Ovary (tissue), 7 donors: ENCODE measurements at regions not wholly inside any gene's neighbourhood (a gene's known extent, or its start where the extent isn't known, plus 50 kb on each side); places are given as distances from the start of the nearest gene placed in this dataset.

ENCODE experiments used
- DNase-seq, 5 donors: peaks; one replicate each; pipeline ENCODE4 v3.0.0-alpha.2; 2019 to 2020
- H3K27ac ChIP-seq, 2 donors: fragments of 200-600 bp; one replicate each; pipeline versions ENCODE4 v1.5.1 to v1.8.0; 2019 to 2022
- H3K27me3 ChIP-seq: fragments of 200-600 bp; one replicate; pipeline ENCODE4 v1.8.0; 2022
- H3K36me3 ChIP-seq: fragments of 200-600 bp; sonication (generic); one replicate; pipeline ENCODE4 v1.5.1; 2019
- H3K4me1 ChIP-seq: one replicate; pipeline ENCODE4 v1.8.1; 2013; ENCODE audit warnings: mild to moderate bottlenecking, moderate library complexity; ENCODE audit not compliant: insufficient read depth
- H3K4me3 ChIP-seq: fragments of 200-600 bp; sonication (generic); one replicate; pipeline ENCODE4 v1.5.1; 2017
- H3K9me3 ChIP-seq, 2 donors: fragments of 200-600 bp in 1 of 2; sonication (generic) in 1 of 2; one replicate each; pipeline versions ENCODE4 v1.5.1 to v1.8.1; 2013 to 2019; ENCODE audit warnings: mild to moderate bottlenecking in 1 of 2, moderate library complexity in 1 of 2
- EP300 ChIP-seq: sonication (generic); formaldehyde crosslinking; IDR thresholded peaks from one replicate; pipeline ENCODE4 v1.6.1; 2017; ENCODE audit warnings: antibody characterized with exemption
- POLR2A ChIP-seq: fragments of 450-650 bp; IDR thresholded peaks from one replicate; pipeline ENCODE4 v1.6.1; 2017; ENCODE audit warnings: antibody characterized with exemption, mild to moderate bottlenecking, moderate library complexity
- WGBS, 3 donors: extraction: QIAGEN DNeasy Blood & Tissue Kit in 1 of 3; methylation state at CpG; one replicate each; pipeline versions ENCODE4 v1.1.5 to v1.1.7; 2013 to 2017; 5-methylcytosine and 5-hydroxymethylcytosine counted together
- intact Hi-C, 4 donors: fragments of 100-400 bp; cut with DNase I; formaldehyde crosslinking; loops; one replicate each; pipeline versions ENCODE4 v1.11.0 to v1.15.1; 2022 to 2023
- TF ChIP-seq, protein P1 (sequence below), 3 donors: fragments of 450-650 bp in 2 of 3; fragments of 200-600 bp in 1 of 3; IDR thresholded peaks; one replicate each; pipeline versions ENCODE4 v1.5.1 to v1.8.0; 2016 to 2022; ENCODE audit warnings: antibody characterized with exemption in 3 of 3, mild to moderate bottlenecking in 1 of 3
- donor health status: DM: no; HTN: no; CAD: no; lungs with moderate emphysema.
- donor health status: DM: no; HTN: no; CAD: no.
- donor health status: Bipolar disorder and iron deficiency.
- donor health status: DM: no; HTN: no; CAD: no.
- donor health status: DM: yes; HTN: yes; CAD: no.

GRCh38 chr20:11344939-11345338 is 572.8 kb upstream of the BTBD3 start:
- TF ChIP-seq EP300 = no peak
- TF ChIP-seq POLR2A = no peak
- TF ChIP-seq, protein P1, sequence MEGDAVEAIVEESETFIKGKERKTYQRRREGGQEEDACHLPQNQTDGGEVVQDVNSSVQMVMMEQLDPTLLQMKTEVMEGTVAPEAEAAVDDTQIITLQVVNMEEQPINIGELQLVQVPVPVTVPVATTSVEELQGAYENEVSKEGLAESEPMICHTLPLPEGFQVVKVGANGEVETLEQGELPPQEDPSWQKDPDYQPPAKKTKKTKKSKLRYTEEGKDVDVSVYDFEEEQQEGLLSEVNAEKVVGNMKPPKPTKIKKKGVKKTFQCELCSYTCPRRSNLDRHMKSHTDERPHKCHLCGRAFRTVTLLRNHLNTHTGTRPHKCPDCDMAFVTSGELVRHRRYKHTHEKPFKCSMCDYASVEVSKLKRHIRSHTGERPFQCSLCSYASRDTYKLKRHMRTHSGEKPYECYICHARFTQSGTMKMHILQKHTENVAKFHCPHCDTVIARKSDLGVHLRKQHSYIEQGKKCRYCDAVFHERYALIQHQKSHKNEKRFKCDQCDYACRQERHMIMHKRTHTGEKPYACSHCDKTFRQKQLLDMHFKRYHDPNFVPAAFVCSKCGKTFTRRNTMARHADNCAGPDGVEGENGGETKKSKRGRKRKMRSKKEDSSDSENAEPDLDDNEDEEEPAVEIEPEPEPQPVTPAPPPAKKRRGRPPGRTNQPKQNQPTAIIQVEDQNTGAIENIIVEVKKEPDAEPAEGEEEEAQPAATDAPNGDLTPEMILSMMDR (IDR thresholded peaks at IDR 0.05) = no peak

GRCh38 chr20:11347738-11348137 is 570.0 kb upstream of the BTBD3 start:
- no peaks in the 10 kb centered on the region for H3K9me3 ChIP-seq
- H3K4me3 ChIP-seq = no peak overlapping the region
- 54 to 65% (median 60%) methylated on average over 4 of the region's 4 CpGs for WGBS, 3 donors
- no peaks in the 10 kb centered on the region for H3K27me3 ChIP-seq
- no peak for DNase-seq
- no peaks in the 10 kb centered on the region for H3K4me1 ChIP-seq
- H3K36me3 ChIP-seq = no peaks in the 10 kb centered on the region
- H3K27ac ChIP-seq = no peak overlapping the region
- no peak for TF ChIP-seq POLR2A
- TF ChIP-seq EP300 = no peak
- TF ChIP-seq, protein P1 (IDR thresholded peaks at IDR 0.05) = no peak
- intact Hi-C loops = no loop called here

More at GRCh38 chr20:11344939-11345338, 572.8 kb upstream of the BTBD3 start:
- no peaks in the 10 kb centered on the region for H3K36me3 ChIP-seq
- DNase-seq = no peak
- H3K9me3 ChIP-seq = no peaks in the 10 kb centered on the region
- no peak overlapping the region for H3K27ac ChIP-seq
- H3K4me1 ChIP-seq = no peaks in the 10 kb centered on the region
- no peaks in the 10 kb centered on the region for H3K27me3 ChIP-seq
- intact Hi-C loops = no loop called here
- H3K4me3 ChIP-seq = no peak overlapping the region

GRCh38 chr20:11350126-11351005 is 567.3 kb upstream of the BTBD3 start:
- intact Hi-C loops = no loop called here
- no peak for DNase-seq
- no peaks in the 10 kb centered on the region for H3K9me3 ChIP-seq
- no peak overlapping the region for H3K27ac ChIP-seq
- H3K4me3 ChIP-seq = no peak overlapping the region
- H3K36me3 ChIP-seq = no peaks in the 10 kb centered on the region
- 76 to 85% (median 76%) methylated on average over 7 of the region's 7 CpGs for WGBS, 3 donors
- TF ChIP-seq, protein P1 (IDR thresholded peaks at IDR 0.05) = no peak
- no peak for TF ChIP-seq POLR2A
- no peak for TF ChIP-seq EP300
- H3K27me3 ChIP-seq = no peaks in the 10 kb centered on the region
- no peaks in the 10 kb centered on the region for H3K4me1 ChIP-seq

DNA sequence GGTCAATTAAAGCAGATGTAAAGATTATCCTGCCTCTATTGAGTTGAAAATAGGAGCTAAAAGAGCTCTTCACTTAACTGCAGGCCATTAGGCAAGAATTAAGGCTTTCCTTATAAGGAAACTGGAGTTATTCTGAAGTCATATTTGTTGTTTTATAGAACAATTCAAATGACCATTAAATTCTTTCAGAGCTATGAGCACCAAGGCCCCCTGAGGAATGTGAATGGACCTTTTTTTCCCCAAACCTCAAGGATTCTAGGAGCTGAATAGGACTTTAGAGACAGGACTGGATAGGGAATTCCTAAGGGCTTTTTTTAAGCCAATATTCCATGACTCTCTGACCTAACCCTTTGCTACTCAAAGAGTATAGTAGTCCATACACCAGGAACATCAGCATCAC is 565.7 kb upstream of the BTBD3 start:
- Histone ChIP-seq H3K27ac (no peak overlapping the region), H3K9me3 (no peaks in the 10 kb centered on the region), H3K4me3 (no peak overlapping the region), H3K36me3 (no peaks in the 10 kb centered on the region), H3K4me1 (no peaks in the 10 kb centered on the region), H3K27me3 (no peaks in the 10 kb centered on the region)
- DNase-seq = no peak
- intact Hi-C loops = no loop called here
- TF ChIP-seq EP300 (no peak), POLR2A (no peak)
- TF ChIP-seq, protein P1 (IDR thresholded peaks at IDR 0.05) = no peak
